GM18867 (cell line): ENCODE measurements at regions not wholly inside any gene's neighbourhood (a gene's known extent, or its start where the extent isn't known, plus 50 kb on each side); places are given as distances from the start of the nearest gene placed in this dataset.

Experiments used
- ATAC-seq: cut with Tn5 transposase; IDR thresholded peaks from one replicate; pipeline ENCODE4 v1.9.1; 2021; ENCODE audit warnings: mild to moderate bottlenecking, moderate library complexity; ENCODE audit not compliant: unreplicated experiment

- ATAC-seq: no peak
These were observed 214.9 kb downstream of the GPAM start for GRCh38 chr10:111968647-111969046.

- no peak for ATAC-seq
These were observed 213.5 kb downstream of the GPAM start for GRCh38 chr10:111970111-111970510.

GRCh38 chr10:111972109-111972508 is 211.5 kb downstream of the GPAM start:
- ATAC-seq: no peak

GRCh38 chr10:111973306-111973705 is 210.3 kb downstream of the GPAM start:
- no peak for ATAC-seq

GRCh38 chr10:111973826-111974225 is 209.7 kb downstream of the GPAM start:
- ATAC-seq: no peak

- ATAC-seq: no peak
These were observed 209.2 kb downstream of the GPAM start for GRCh38 chr10:111974325-111974724.

GRCh38 chr10:111976557-111976956 is 207.0 kb downstream of the GPAM start:
- no peak for ATAC-seq

GRCh38 chr10:111984057-111984456 is 199.5 kb downstream of the GPAM start:
- ATAC-seq: no peak

- no peak for ATAC-seq
These were observed 197.5 kb downstream of the GPAM start for GRCh38 chr10:111986079-111986478.

GRCh38 chr10:111988646-111989045 is 194.9 kb downstream of the GPAM start:
- ATAC-seq: no peak

GRCh38 chr10:111989136-111989911 is 194.2 kb downstream of the GPAM start:
- ATAC-seq: no peak

GRCh38 chr10:111990734-111991133 is 192.8 kb downstream of the GPAM start:
- ATAC-seq: no peak

GRCh38 chr10:111993321-111993720 is 190.2 kb downstream of the GPAM start:
- ATAC-seq: no peak

- no peak for ATAC-seq
These were observed 189.6 kb downstream of the GPAM start for GRCh38 chr10:111993872-111994426.

GRCh38 chr10:111996103-111996502 is 187.5 kb downstream of the GPAM start:
- peak; percentile 97 for ATAC-seq

GRCh38 chr10:111998728-111999127 is 184.8 kb downstream of the GPAM start:
- no peak for ATAC-seq

- no peak for ATAC-seq
These were observed 184.2 kb downstream of the GPAM start for GRCh38 chr10:111999205-111999914.

- ATAC-seq: no peak
These were observed 183.7 kb downstream of the GPAM start for GRCh38 chr10:111999915-112000302.

- ATAC-seq: no peak
These were observed 183.1 kb downstream of the GPAM start for GRCh38 chr10:112000466-112000865.

GRCh38 chr10:112002206-112002605 is 181.4 kb downstream of the GPAM start:
- ATAC-seq: no peak

GRCh38 chr10:112004075-112004474 is 179.5 kb downstream of the GPAM start:
- ATAC-seq: no peak

- ATAC-seq: no peak
These were observed 178.5 kb downstream of the GPAM start for GRCh38 chr10:112005044-112005443.
